IMR-90 (cell line): ENCODE measurements at regions not wholly inside any gene's neighbourhood (a gene's known extent, or its start where the extent isn't known, plus 50 kb on each side); places are given as distances from the start of the nearest gene placed in this dataset.

Experiments
- ATAC-seq: fragments of 200-7000 bp; cut with Tn5 transposase; 2 replicates; pipeline ENCODE4 v1.9.1; 2020; ENCODE audit warnings: low read depth, mild to moderate bottlenecking, moderate library complexity
- BruUV-seq: library from RNA; stranded (reverse); fragments of 400-500 nt; replicated peaks from 2 replicates; lab custom pipeline; 2021; lab: Mats Ljungman, UMichigan
- CTCF ChIA-PET: fragments of 300-600 bp; formaldehyde crosslinking; extraction: SDS; loops from one replicate; lab custom pipeline; 2021; ENCODE audit warnings: antibody characterized with exemption; lab: Yijun Ruan, JAX
- POLR2A ChIA-PET: fragments of 300-600 bp; sonication (Branson Sonifier 250); formaldehyde crosslinking; loops from one replicate; lab custom pipeline; 2022; ENCODE audit warnings: antibody characterized with exemption; ENCODE audit not compliant: unreplicated experiment; lab: Charles Lee
- DNase-seq: peaks from one replicate; pipeline ENCODE4 v3.0.0; 2013
- H2AFZ ChIP-seq: replicated peaks from 2 replicates; pipeline ENCODE3; 2013; ENCODE audit warnings: low read length, mild to moderate bottlenecking; ENCODE audit not compliant: poor library complexity
- H2AK5ac ChIP-seq: 2 replicates; pipeline ENCODE4 v1.6.1; 2013; ENCODE audit warnings: low read depth, low read length, inconsistent platforms
- H2AK9ac ChIP-seq: replicated peaks from 2 replicates; pipeline ENCODE3; 2013; ENCODE audit warnings: mild to moderate bottlenecking, low read depth, low read length, moderate library complexity; ENCODE audit not compliant: poor library complexity
- H2BK120ac ChIP-seq: 2 replicates; pipeline ENCODE4 v1.6.1; 2013; ENCODE audit warnings: low read depth, low read length, inconsistent platforms
- H2BK15ac ChIP-seq: 3 replicates; pipeline ENCODE4 v1.6.1; 2013; ENCODE audit warnings: low read depth, low read length, inconsistent platforms
- H2BK20ac ChIP-seq: 2 replicates; pipeline ENCODE4 v1.6.1; 2013; ENCODE audit warnings: low read depth, mild to moderate bottlenecking, inconsistent platforms, low read length, moderate library complexity
- H2BK5ac ChIP-seq: 2 replicates; pipeline ENCODE4 v1.6.1; 2013; ENCODE audit warnings: mild to moderate bottlenecking, low read depth, low read length, inconsistent platforms; ENCODE audit not compliant: poor library complexity, severe bottlenecking
- H3K14ac ChIP-seq: replicated peaks from 2 replicates; pipeline ENCODE4 v1.6.1; 2013; ENCODE audit warnings: low read depth, low read length, inconsistent platforms
- H3K18ac ChIP-seq: 2 replicates; pipeline ENCODE4 v1.6.1; 2013; ENCODE audit warnings: low read depth, low read length, control low read depth
- H3K23ac ChIP-seq: 2 replicates; pipeline ENCODE4 v1.6.1; 2013; ENCODE audit warnings: low read depth, low read length, inconsistent platforms
- H3K27ac ChIP-seq: 2 replicates; pipeline ENCODE4 v1.5.1; 2013; ENCODE audit warnings: mild to moderate bottlenecking, control low read depth, low read length; ENCODE audit not compliant: insufficient read depth
- H3K27me3 ChIP-seq: 2 replicates; pipeline ENCODE4 v1.6.1; 2013; ENCODE audit warnings: low read length; ENCODE audit not compliant: control insufficient read depth, insufficient read depth
- H3K36me3 ChIP-seq: 2 replicates; pipeline ENCODE4 v1.6.1; 2013; ENCODE audit warnings: low read length, mixed read lengths; ENCODE audit not compliant: control insufficient read depth, insufficient read depth
- H3K4ac ChIP-seq: 2 replicates; pipeline ENCODE4 v1.6.1; 2013; ENCODE audit warnings: low read depth, low read length, inconsistent platforms
- H3K4me1 ChIP-seq: 2 replicates; pipeline ENCODE4 v1.6.1; 2013; ENCODE audit warnings: low read length, mixed read lengths; ENCODE audit not compliant: control insufficient read depth, insufficient read depth
- H3K4me2 ChIP-seq: 2 replicates; pipeline ENCODE4 v1.6.1; 2013; ENCODE audit warnings: low read depth, mild to moderate bottlenecking, control low read depth, low read length, moderate library complexity
- H3K4me3 ChIP-seq: 2 replicates; pipeline ENCODE4 v1.5.1; 2013; ENCODE audit warnings: low read depth, mild to moderate bottlenecking, control low read depth, low read length, moderate library complexity; ENCODE audit not compliant: insufficient read depth
- H3K56ac ChIP-seq: 2 replicates; pipeline ENCODE4 v1.6.1; 2013; ENCODE audit warnings: low read length, inconsistent platforms; ENCODE audit not compliant: insufficient read depth; ENCODE audit errors: extremely low read depth
- H3K79me1 ChIP-seq, 2 experiments: 2 replicates each; pipeline ENCODE4 v1.6.1; 2013; ENCODE audit warnings: low read length in 2 of 2, inconsistent platforms in 1 of 2, low read depth in 1 of 2
- H3K9ac ChIP-seq: 2 replicates; pipeline ENCODE4 v1.6.1; 2013; ENCODE audit warnings: low read depth, low read length, control low read depth
- H3K9me1 ChIP-seq: 2 replicates; pipeline ENCODE4 v1.6.1; 2013; ENCODE audit warnings: low read length, inconsistent platforms; ENCODE audit not compliant: insufficient read depth
- H3K9me3 ChIP-seq: 2 replicates; pipeline ENCODE4 v1.6.1; 2013; ENCODE audit warnings: low read length; ENCODE audit not compliant: control insufficient read depth, insufficient read depth
- H4K20me1 ChIP-seq: 2 replicates; pipeline ENCODE4 v1.6.1; 2013; ENCODE audit warnings: low read length, inconsistent platforms; ENCODE audit not compliant: insufficient read depth
- H4K5ac ChIP-seq: 2 replicates; pipeline ENCODE4 v1.6.1; 2013; ENCODE audit warnings: mild to moderate bottlenecking, low read depth, low read length, control low read depth
- H4K8ac ChIP-seq, 2 experiments: 2 replicates each; pipeline ENCODE4 v1.6.1; 2013; ENCODE audit warnings: low read depth in 2 of 2, low read length in 2 of 2, control low read depth in 1 of 2, inconsistent platforms in 1 of 2
- H4K91ac ChIP-seq: 2 replicates; pipeline ENCODE4 v1.6.1; 2013; ENCODE audit warnings: low read depth, low read length, inconsistent platforms; ENCODE audit not compliant: insufficient read depth
- BHLHE40 ChIP-seq: fragments of 150-350 bp; IDR thresholded peaks from 2 replicates; pipeline ENCODE4 v1.6.1; 2016; ENCODE audit warnings: mild to moderate bottlenecking, low read depth, low read length
- CEBPB ChIP-seq: IDR thresholded peaks from 2 replicates; pipeline ENCODE4 v1.6.1; 2012; ENCODE audit warnings: low read depth, low read length, improper control_type of control experiment
- CHD1 ChIP-seq: IDR thresholded peaks from 2 replicates; pipeline ENCODE4 v1.6.1; 2012; ENCODE audit warnings: low read depth, low read length, improper control_type of control experiment
- CTCF ChIP-seq: conservative IDR thresholded peaks from 2 replicates; pipeline ENCODE4 v1.5.1; 2012; ENCODE audit warnings: mild to moderate bottlenecking, low read depth, low read length, improper control_type of control experiment
- ELK1 ChIP-seq: fragments of 150-350 bp; IDR thresholded peaks from 2 replicates; pipeline ENCODE4 v1.6.1; 2016; ENCODE audit warnings: low read depth, mild to moderate bottlenecking, low read length, moderate library complexity, borderline replicate concordance
- FOS ChIP-seq: fragments of 150-350 bp; IDR thresholded peaks from 2 replicates; pipeline ENCODE4 v1.6.1; 2016; ENCODE audit warnings: low read depth, low read length
- MAFK ChIP-seq: IDR thresholded peaks from 2 replicates; pipeline ENCODE4 v1.6.1; 2012; ENCODE audit warnings: low read depth, low read length, improper control_type of control experiment
- MAZ ChIP-seq: IDR thresholded peaks from 2 replicates; pipeline ENCODE4 v1.6.1; 2012; ENCODE audit warnings: low read depth, mild to moderate bottlenecking, low read length, improper control_type of control experiment, moderate library complexity, borderline replicate concordance
- MXI1 ChIP-seq: IDR thresholded peaks from 2 replicates; pipeline ENCODE4 v1.6.1; 2012; ENCODE audit warnings: low read depth, mild to moderate bottlenecking, low read length, moderate library complexity, borderline replicate concordance
- NFE2L2 ChIP-seq: fragments of 150-350 bp; IDR thresholded peaks from 2 replicates; pipeline ENCODE4 v1.6.1; 2016; ENCODE audit warnings: low read depth, mild to moderate bottlenecking, low read length
- POLR2A ChIP-seq: IDR thresholded peaks from 2 replicates; pipeline ENCODE4 v1.6.1; 2012; ENCODE audit warnings: mild to moderate bottlenecking, low read depth, low read length
- RAD21 ChIP-seq: IDR thresholded peaks from 2 replicates; pipeline ENCODE4 v1.6.1; 2012; ENCODE audit warnings: low read length, improper control_type of control experiment
- RCOR1 ChIP-seq: IDR thresholded peaks from 2 replicates; pipeline ENCODE4 v1.6.1; 2012; ENCODE audit warnings: mild to moderate bottlenecking, low read length, improper control_type of control experiment; ENCODE audit not compliant: insufficient replicate concordance
- RFX5 ChIP-seq: IDR thresholded peaks from 2 replicates; pipeline ENCODE4 v1.8.0; 2012; ENCODE audit warnings: low read depth, mild to moderate bottlenecking, low read length, moderate library complexity
- SMC3 ChIP-seq: fragments of 150-350 bp; IDR thresholded peaks from 2 replicates; pipeline ENCODE4 v1.6.1; 2016; ENCODE audit warnings: low read depth, mild to moderate bottlenecking, antibody characterized with exemption, low read length, moderate library complexity
- USF2 ChIP-seq: fragments of 150-350 bp; IDR thresholded peaks from 2 replicates; pipeline ENCODE4 v1.6.1; 2017; ENCODE audit warnings: mild to moderate bottlenecking, antibody characterized with exemption, low read length, low read depth
- WGBS, 2 experiments: methylation state at CpG; one replicate each; pipeline versions ENCODE4 v1.1.5 to v1.1.7; 2013; ENCODE audit warnings: missing lambda C conversion rate in 2 of 2; ENCODE audit not compliant: insufficient read length in 1 of 2; ENCODE audit errors: extremely low coverage in 2 of 2; 5-methylcytosine and 5-hydroxymethylcytosine counted together
- dilution Hi-C: fragments of 300-500 bp; cut with HindIII; formaldehyde crosslinking; loops from one replicate; pipeline ENCODE4 v1.14.3; 2018; ENCODE audit warnings: low sequenced_read_pairs; ENCODE audit not compliant: unreplicated experiment
- in situ Hi-C: fragments of 300-500 bp; cut with MboI; formaldehyde crosslinking; loops from 3 replicates; pipeline ENCODE4 v1.14.3; 2019; ENCODE audit warnings: low sequenced_read_pairs, inconsistent platforms, mixed read lengths
- intact Hi-C: fragments of 100-400 bp; cut with micrococcal nuclease; formaldehyde crosslinking; loops from 2 replicates; pipeline ENCODE4 v1.10.0; 2022

GRCh38 chr19:29145756-29146155 lies 67.2 kb downstream of the UQCRFS1 start:
- Histone ChIP-seq H2BK120ac (no peak overlapping the region), H2AK5ac (no peak overlapping the region), H4K5ac (no peak overlapping the region), H3K56ac (no peak overlapping the region), H3K9ac (no peak overlapping the region), H2AFZ (no peak overlapping the region), H2BK5ac (no peak overlapping the region), H3K79me1 (no peaks in the 10 kb centered on the region), H4K91ac (no peak overlapping the region), H3K23ac (no peak overlapping the region), H4K8ac (no peak overlapping the region), H3K4ac (no peak overlapping the region), H2BK20ac (no peak overlapping the region), H3K27me3 (no peaks in the 10 kb centered on the region), H2BK15ac (no peak overlapping the region), H3K4me2 (no peak overlapping the region), H4K20me1 (no peaks in the 10 kb centered on the region), H3K4me3 (no peak overlapping the region), H3K4me1 (no peaks in the 10 kb centered on the region), H3K9me3 (peaks cover 3% of the 10 kb centered on the region; the same call in 1 of the 2 replicates), H3K27ac (no peak overlapping the region), H3K36me3 (no peaks in the 10 kb centered on the region), H2AK9ac (no peak overlapping the region), H3K9me1 (no peaks in the 10 kb centered on the region), H3K14ac (no peak overlapping the region), H3K18ac (no peak overlapping the region)
- TF ChIP-seq MAFK: no peak
- no peak for TF ChIP-seq CHD1
- no peak for TF ChIP-seq POLR2A
- no peak for TF ChIP-seq MAZ
- no peak for TF ChIP-seq SMC3
- no peak for TF ChIP-seq FOS
- TF ChIP-seq ELK1: no peak
- TF ChIP-seq BHLHE40: no peak
- no peak for TF ChIP-seq CEBPB
- TF ChIP-seq NFE2L2: no peak
- no peak for TF ChIP-seq USF2
- TF ChIP-seq RCOR1: no peak
- no peak for TF ChIP-seq RAD21
- no peak for TF ChIP-seq RFX5
- no peak for TF ChIP-seq CTCF
- TF ChIP-seq MXI1: no peak
- in situ Hi-C loops: no loop called here
- CTCF ChIA-PET: no interaction called here
- intact Hi-C loops: no loop called here
- POLR2A ChIA-PET: no interaction called here
- no CpG with 5 or more reads among the region's 4 CpGs for WGBS, 2 experiments
- ATAC-seq (no peak), DNase-seq (no peak)
- dilution Hi-C loops: no loop called here
- no TSS peak for BruUV-seq
